BE2C (cell line): ENCODE measurements at regions not wholly inside any gene's neighbourhood (a gene's known extent, or its start where the extent isn't known, plus 50 kb on each side); places are given as distances from the start of the nearest gene placed in this dataset.
A peak's percentile ranks its signal among the peaks of the same experiment; 100 is the strongest.

Experiments used
- DNase-seq: peaks from one replicate; pipeline ENCODE4 v3.0.0-alpha.2; 2020
- H3K27me3 ChIP-seq: fragments of 250-450 bp; sonication (Bioruptor Pico); 2 replicates; pipeline ENCODE4 v1.5.1; 2020; ENCODE audit warnings: mild to moderate bottlenecking
- H3K36me3 ChIP-seq: fragments of 250-450 bp; sonication (Bioruptor Pico); 2 replicates; pipeline ENCODE4 v1.5.1; 2020; ENCODE audit warnings: mild to moderate bottlenecking
- H3K4me1 ChIP-seq: fragments of 250-450 bp; sonication (Bioruptor Pico); 2 replicates; pipeline ENCODE4 v1.5.1; 2020
- H3K4me3 ChIP-seq: 2 replicates; pipeline ENCODE4 v1.5.1; 2011; ENCODE audit warnings: low read depth, low read length
- H3K9me3 ChIP-seq: fragments of 250-450 bp; sonication (Bioruptor Pico); 2 replicates; pipeline ENCODE4 v1.5.1; 2020
- CTCF ChIP-seq: IDR thresholded peaks from 2 replicates; pipeline ENCODE4 v1.5.1; 2012; ENCODE audit warnings: mild to moderate bottlenecking, low read depth, low read length

- Histone ChIP-seq H3K36me3 (no peaks in the 10 kb centered on the region), H3K4me3 (no peak overlapping the region), H3K4me1 (peaks cover 11% of the 10 kb centered on the region; the same call in 1 of the 2 replicates), H3K9me3 (no peaks in the 10 kb centered on the region), H3K27me3 (no peaks in the 10 kb centered on the region)
- DNase-seq: no peak
- no peak for TF ChIP-seq CTCF
These were observed 941.4 kb upstream of the MAN1A1 start for GRCh38 chr6:120290964-120291363.

GRCh38 chr6:120282005-120282404, 932.4 kb upstream of the MAN1A1 start:
- no peak overlapping the region for H3K4me3 ChIP-seq
- peaks cover 33% of the 10 kb centered on the region for H3K4me1 ChIP-seq
- H3K27me3 ChIP-seq: no peaks in the 10 kb centered on the region
- no peaks in the 10 kb centered on the region for H3K36me3 ChIP-seq
- TF ChIP-seq CTCF: no peak
- H3K9me3 ChIP-seq: no peaks in the 10 kb centered on the region
- DNase-seq: no peak

GRCh38 chr6:120279466-120280167, 930.1 kb upstream of the MAN1A1 start:
- Histone ChIP-seq H3K4me1 (peaks cover 30% of the 10 kb centered on the region), H3K36me3 (no peaks in the 10 kb centered on the region), H3K9me3 (no peaks in the 10 kb centered on the region), H3K27me3 (no peaks in the 10 kb centered on the region), H3K4me3 (no peak overlapping the region)
- DNase-seq: peak; percentile 84
- TF ChIP-seq CTCF: no peak

GRCh38 chr6:120278689-120279396, 929.3 kb upstream of the MAN1A1 start:
- Histone ChIP-seq H3K9me3 (no peaks in the 10 kb centered on the region), H3K36me3 (no peaks in the 10 kb centered on the region), H3K4me3 (no peak overlapping the region), H3K4me1 (peaks cover 30% of the 10 kb centered on the region), H3K27me3 (no peaks in the 10 kb centered on the region)
- TF ChIP-seq CTCF: no peak
- no peak for DNase-seq

- Histone ChIP-seq H3K27me3 (no peaks in the 10 kb centered on the region), H3K9me3 (no peaks in the 10 kb centered on the region), H3K4me3 (no peak overlapping the region), H3K4me1 (peaks cover 24% of the 10 kb centered on the region), H3K36me3 (no peaks in the 10 kb centered on the region)
- no peak for DNase-seq
- no peak for TF ChIP-seq CTCF
These were observed 925.0 kb upstream of the MAN1A1 start for GRCh38 chr6:120274547-120274946.

- Histone ChIP-seq H3K9me3 (no peaks in the 10 kb centered on the region), H3K4me1 (peaks cover 13% of the 10 kb centered on the region), H3K27me3 (no peaks in the 10 kb centered on the region), H3K36me3 (no peaks in the 10 kb centered on the region), H3K4me3 (no peak overlapping the region)
- no peak for TF ChIP-seq CTCF
- no peak for DNase-seq
These were observed 923.9 kb upstream of the MAN1A1 start for GRCh38 chr6:120273411-120273810.
